ENCODE measurements at regions not wholly inside any gene's neighbourhood (a gene's known extent, or its start where the extent isn't known, plus 50 kb on each side); places are given as distances from the start of the nearest gene placed in this dataset.

DNA sequence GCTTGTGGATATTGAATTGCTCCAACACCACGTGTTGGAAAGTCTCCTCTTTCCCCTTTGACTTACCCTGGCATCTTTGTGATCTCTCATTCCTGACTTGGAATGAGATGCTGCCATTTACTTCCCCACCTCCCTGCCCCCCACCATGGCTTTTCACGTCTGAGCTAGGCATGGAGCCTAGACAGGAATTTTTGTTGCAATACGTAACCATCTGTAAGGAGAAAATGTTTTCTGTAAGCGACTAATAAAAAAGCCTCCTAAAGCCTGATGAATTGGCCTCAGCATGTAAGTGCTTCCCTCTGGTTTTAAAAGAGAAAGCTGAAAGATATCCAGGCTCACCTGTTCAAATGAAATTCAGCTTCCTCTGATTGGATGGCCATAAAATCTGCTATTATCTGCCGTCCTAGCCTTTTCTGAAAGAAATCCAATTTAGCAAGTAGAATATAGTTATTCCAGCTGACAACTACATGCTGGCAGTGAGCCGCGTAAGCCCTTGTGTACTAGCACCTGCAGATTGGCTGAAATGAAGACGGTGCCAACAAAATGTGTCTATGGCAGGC, 200.1 kb downstream of the NSG2 start:
- TF ChIP-seq, protein P1, sequence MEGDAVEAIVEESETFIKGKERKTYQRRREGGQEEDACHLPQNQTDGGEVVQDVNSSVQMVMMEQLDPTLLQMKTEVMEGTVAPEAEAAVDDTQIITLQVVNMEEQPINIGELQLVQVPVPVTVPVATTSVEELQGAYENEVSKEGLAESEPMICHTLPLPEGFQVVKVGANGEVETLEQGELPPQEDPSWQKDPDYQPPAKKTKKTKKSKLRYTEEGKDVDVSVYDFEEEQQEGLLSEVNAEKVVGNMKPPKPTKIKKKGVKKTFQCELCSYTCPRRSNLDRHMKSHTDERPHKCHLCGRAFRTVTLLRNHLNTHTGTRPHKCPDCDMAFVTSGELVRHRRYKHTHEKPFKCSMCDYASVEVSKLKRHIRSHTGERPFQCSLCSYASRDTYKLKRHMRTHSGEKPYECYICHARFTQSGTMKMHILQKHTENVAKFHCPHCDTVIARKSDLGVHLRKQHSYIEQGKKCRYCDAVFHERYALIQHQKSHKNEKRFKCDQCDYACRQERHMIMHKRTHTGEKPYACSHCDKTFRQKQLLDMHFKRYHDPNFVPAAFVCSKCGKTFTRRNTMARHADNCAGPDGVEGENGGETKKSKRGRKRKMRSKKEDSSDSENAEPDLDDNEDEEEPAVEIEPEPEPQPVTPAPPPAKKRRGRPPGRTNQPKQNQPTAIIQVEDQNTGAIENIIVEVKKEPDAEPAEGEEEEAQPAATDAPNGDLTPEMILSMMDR (IDR thresholded peaks at IDR 0.05) = no peak
- TF ChIP-seq POLR2A (IDR thresholded peaks at IDR 0.05) = no peak

All from tibial nerve (tissue), 3 donors.